Neural progenitor cell (in vitro differentiated cells): ENCODE measurements at regions not wholly inside any gene's neighbourhood (a gene's known extent, or its start where the extent isn't known, plus 50 kb on each side); places are given as distances from the start of the nearest gene placed in this dataset.

Source experiments
- DNase-seq: peaks from one replicate; pipeline ENCODE4 v3.0.0-alpha.2; 2016; ENCODE audit warnings: low spot score
- H2AFZ ChIP-seq: fragments of 200-600 bp; sonication (generic); replicated peaks from 2 replicates; pipeline ENCODE4 v1.6.1; 2016; ENCODE audit warnings: antibody characterized with exemption
- H3F3A ChIP-seq: fragments of 200-600 bp; sonication (generic); 2 replicates; pipeline ENCODE4 v1.6.1; 2016; ENCODE audit warnings: antibody characterized with exemption, low read depth
- H3K27ac ChIP-seq: fragments of 200-600 bp; sonication (generic); 2 replicates; pipeline ENCODE4 v1.5.1; 2016; ENCODE audit warnings: mild to moderate bottlenecking
- H3K27me3 ChIP-seq: fragments of 200-600 bp; sonication (generic); 2 replicates; pipeline ENCODE4 v1.6.1; 2016; ENCODE audit warnings: mild to moderate bottlenecking, moderate library complexity
- H3K36me3 ChIP-seq: fragments of 200-600 bp; sonication (generic); 2 replicates; pipeline ENCODE4 v1.5.1; 2016
- H3K4me1 ChIP-seq: fragments of 200-600 bp; sonication (generic); 2 replicates; pipeline ENCODE4 v1.6.1; 2016; ENCODE audit warnings: mixed run types
- H3K4me2 ChIP-seq: fragments of 200-600 bp; sonication (generic); 2 replicates; pipeline ENCODE4 v1.6.1; 2016
- H3K4me3 ChIP-seq: fragments of 200-600 bp; sonication (generic); 2 replicates; pipeline ENCODE4 v1.5.1; 2016
- H3K79me2 ChIP-seq: fragments of 200-600 bp; sonication (generic); 2 replicates; pipeline ENCODE4 v1.6.1; 2016; ENCODE audit warnings: low read depth
- H3K9ac ChIP-seq: fragments of 200-600 bp; sonication (generic); 2 replicates; pipeline ENCODE4 v1.6.1; 2016
- H3K9me3 ChIP-seq: fragments of 200-600 bp; sonication (generic); 2 replicates; pipeline ENCODE4 v1.5.1; 2016; ENCODE audit warnings: low read depth
- H4K20me1 ChIP-seq: fragments of 200-600 bp; sonication (generic); 2 replicates; pipeline ENCODE4 v1.6.1; 2016; ENCODE audit warnings: low read depth
- H3K27ac Mint-ChIP-seq: 3 replicates; pipeline ENCODE4 v1.8.0; 2021; ENCODE audit warnings: mixed read lengths
- H3K27me3 Mint-ChIP-seq: 2 replicates; pipeline ENCODE4 v1.8.0; 2022; ENCODE audit warnings: low read depth, mild to moderate bottlenecking, inconsistent platforms, moderate library complexity, mixed read lengths; ENCODE audit not compliant: insufficient read depth
- H3K36me3 Mint-ChIP-seq: 3 replicates; pipeline ENCODE4 v1.8.0; 2021; ENCODE audit warnings: mixed read lengths
- H3K4me1 Mint-ChIP-seq: 3 replicates; pipeline ENCODE4 v1.8.0; 2021; ENCODE audit warnings: mixed read lengths
- H3K4me3 Mint-ChIP-seq: 3 replicates; pipeline ENCODE4 v1.8.0; 2021; ENCODE audit warnings: mild to moderate bottlenecking, moderate library complexity, mixed read lengths
- H3K9me3 Mint-ChIP-seq: 3 replicates; pipeline ENCODE4 v1.8.0; 2020; ENCODE audit warnings: mixed read lengths
- EZH2 ChIP-seq: fragments of 200-600 bp; sonication (generic); IDR thresholded peaks from 2 replicates; pipeline ENCODE4 v1.6.1; 2017; ENCODE audit warnings: antibody characterized with exemption, mild to moderate bottlenecking, moderate library complexity
- EZH2phosphoT487 ChIP-seq: fragments of 200-600 bp; sonication (generic); IDR thresholded peaks from 2 replicates; pipeline ENCODE4 v1.6.1; 2017; ENCODE audit warnings: antibody characterized with exemption
- TF ChIP-seq, protein P1 (sequence below): fragments of 200-600 bp; sonication (generic); IDR thresholded peaks from 2 replicates; pipeline ENCODE4 v1.5.1; 2017; ENCODE audit warnings: antibody characterized with exemption, mild to moderate bottlenecking

- Mint-ChIP-seq H3K9me3 (peaks cover 12% of the 10 kb centered on the region), H3K4me3 (peak overlapping the region; percentile 59), H3K36me3 (no peaks in the 10 kb centered on the region), H3K27ac (peak overlapping the region; percentile 91), H3K27me3 (peaks cover 3% of the 10 kb centered on the region), H3K4me1 (peaks cover 33% of the 10 kb centered on the region)
- Histone ChIP-seq H3K4me3 (no peak overlapping the region), H4K20me1 (no peaks in the 10 kb centered on the region), H3K4me2 (peak overlapping the region; percentile 58), H2AFZ (peak overlapping the region; percentile 96), H3K9me3 (no peaks in the 10 kb centered on the region), H3K4me1 (peaks cover 19% of the 10 kb centered on the region), H3F3A (peaks cover 9% of the 10 kb centered on the region), H3K79me2 (no peaks in the 10 kb centered on the region), H3K27ac (peak overlapping the region; percentile 43), H3K27me3 (no peaks in the 10 kb centered on the region), H3K9ac (no peak overlapping the region), H3K36me3 (no peaks in the 10 kb centered on the region)
- peak; percentile 55 for DNase-seq
- no peak for TF ChIP-seq EZH2phosphoT487
- TF ChIP-seq, protein P1, sequence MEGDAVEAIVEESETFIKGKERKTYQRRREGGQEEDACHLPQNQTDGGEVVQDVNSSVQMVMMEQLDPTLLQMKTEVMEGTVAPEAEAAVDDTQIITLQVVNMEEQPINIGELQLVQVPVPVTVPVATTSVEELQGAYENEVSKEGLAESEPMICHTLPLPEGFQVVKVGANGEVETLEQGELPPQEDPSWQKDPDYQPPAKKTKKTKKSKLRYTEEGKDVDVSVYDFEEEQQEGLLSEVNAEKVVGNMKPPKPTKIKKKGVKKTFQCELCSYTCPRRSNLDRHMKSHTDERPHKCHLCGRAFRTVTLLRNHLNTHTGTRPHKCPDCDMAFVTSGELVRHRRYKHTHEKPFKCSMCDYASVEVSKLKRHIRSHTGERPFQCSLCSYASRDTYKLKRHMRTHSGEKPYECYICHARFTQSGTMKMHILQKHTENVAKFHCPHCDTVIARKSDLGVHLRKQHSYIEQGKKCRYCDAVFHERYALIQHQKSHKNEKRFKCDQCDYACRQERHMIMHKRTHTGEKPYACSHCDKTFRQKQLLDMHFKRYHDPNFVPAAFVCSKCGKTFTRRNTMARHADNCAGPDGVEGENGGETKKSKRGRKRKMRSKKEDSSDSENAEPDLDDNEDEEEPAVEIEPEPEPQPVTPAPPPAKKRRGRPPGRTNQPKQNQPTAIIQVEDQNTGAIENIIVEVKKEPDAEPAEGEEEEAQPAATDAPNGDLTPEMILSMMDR, result no peak
- TF ChIP-seq EZH2, result no peak
Observed at GRCh38 chr1:220409771-220410595, 118.0 kb upstream of the MARK1 start.

DNA sequence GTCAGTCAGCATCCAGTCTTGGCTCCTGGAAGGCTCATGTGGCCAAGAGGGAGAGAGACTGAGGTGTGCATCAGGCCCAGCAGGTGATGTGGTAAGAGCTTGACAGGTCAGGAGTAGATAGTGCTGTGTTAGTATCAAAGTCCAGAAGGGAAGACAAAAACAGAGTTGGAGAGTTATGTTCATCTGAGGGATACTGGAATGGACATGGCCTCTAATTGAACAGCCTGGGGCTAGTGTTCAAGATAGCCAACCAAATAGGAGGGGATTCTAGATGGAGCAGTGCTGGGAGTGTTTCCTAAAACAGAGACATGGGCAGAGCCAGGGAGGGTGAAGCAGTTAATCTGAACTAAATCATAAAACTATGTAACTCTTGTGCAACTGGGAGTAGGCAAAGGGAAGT lies 120.7 kb upstream of the MARK1 start:
- H3K36me3 ChIP-seq, result no peaks in the 10 kb centered on the region
- DNase-seq, result no peak
- H3K4me1 ChIP-seq, result peaks cover 19% of the 10 kb centered on the region
- H3K27me3 Mint-ChIP-seq, result peaks cover 2% of the 10 kb centered on the region
- no peaks in the 10 kb centered on the region for H3K27me3 ChIP-seq
- H3K4me2 ChIP-seq, result no peak overlapping the region
- H3K79me2 ChIP-seq, result no peaks in the 10 kb centered on the region
- peaks cover 31% of the 10 kb centered on the region for H3K4me1 Mint-ChIP-seq
- H3K9ac ChIP-seq, result no peak overlapping the region
- no peak overlapping the region for H3K27ac ChIP-seq
- no peaks in the 10 kb centered on the region for H4K20me1 ChIP-seq
- H3K4me3 ChIP-seq, result no peak overlapping the region
- H3F3A ChIP-seq, result peaks cover 9% of the 10 kb centered on the region
- H3K36me3 Mint-ChIP-seq, result no peaks in the 10 kb centered on the region
- no peak overlapping the region for H3K4me3 Mint-ChIP-seq
- no peak overlapping the region for H2AFZ ChIP-seq
- H3K9me3 ChIP-seq, result no peaks in the 10 kb centered on the region
- no peak for TF ChIP-seq EZH2phosphoT487
- TF ChIP-seq, protein P1, result no peak
- no peak for TF ChIP-seq EZH2
- peaks cover 14% of the 10 kb centered on the region for H3K9me3 Mint-ChIP-seq
- H3K27ac Mint-ChIP-seq, result no peak overlapping the region

DNA sequence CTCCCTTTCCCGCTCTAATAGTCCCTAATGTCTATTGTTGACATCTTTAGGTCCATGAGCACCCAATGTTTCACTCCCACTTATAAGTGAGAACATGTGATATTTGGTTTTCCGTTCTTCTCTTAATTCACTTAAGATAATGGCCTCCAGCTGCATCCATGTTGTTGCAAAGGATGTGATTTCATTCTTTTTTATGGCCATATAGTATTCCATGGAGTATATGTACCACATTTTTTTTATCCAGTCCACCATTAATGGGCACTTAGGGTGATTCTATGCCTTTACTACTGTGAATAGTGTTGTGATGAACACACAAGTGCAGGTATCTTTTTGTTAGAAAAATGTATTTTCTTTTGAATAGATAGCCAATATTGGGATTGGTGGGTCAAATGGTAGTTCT lies 126.0 kb upstream of the RAB3GAP2 start:
- Mint-ChIP-seq H3K9me3 (peaks cover 8% of the 10 kb centered on the region), H3K4me1 (no peaks in the 10 kb centered on the region), H3K27ac (no peak overlapping the region), H3K4me3 (no peak overlapping the region), H3K36me3 (no peaks in the 10 kb centered on the region), H3K27me3 (no peaks in the 10 kb centered on the region)
- TF ChIP-seq EZH2phosphoT487 (no peak), EZH2 (no peak)
- TF ChIP-seq, protein P1, result no peak
- H4K20me1 ChIP-seq, result no peaks in the 10 kb centered on the region
- no peak overlapping the region for H3K4me2 ChIP-seq
- no peak overlapping the region for H2AFZ ChIP-seq
- no peaks in the 10 kb centered on the region for H3K36me3 ChIP-seq
- H3K4me3 ChIP-seq, result no peak overlapping the region
- no peaks in the 10 kb centered on the region for H3K27me3 ChIP-seq
- H3F3A ChIP-seq, result no peaks in the 10 kb centered on the region
- no peak overlapping the region for H3K27ac ChIP-seq
- H3K9ac ChIP-seq, result no peak overlapping the region
- H3K9me3 ChIP-seq, result no peaks in the 10 kb centered on the region
- no peak for DNase-seq
- H3K79me2 ChIP-seq, result no peaks in the 10 kb centered on the region
- H3K4me1 ChIP-seq, result no peaks in the 10 kb centered on the region
